EH (cell line): ENCODE measurements at regions not wholly inside any gene's neighbourhood (a gene's known extent, or its start where the extent isn't known, plus 50 kb on each side); places are given as distances from the start of the nearest gene placed in this dataset.
"Not testable (repeated sequence)": the region's sequence is repeated elsewhere in the genome, so short reads cannot be mapped to it uniquely, and the experiment has no call there.

Source experiments
- DNase-seq: peaks from one replicate; pipeline ENCODE4 v3.0.0-alpha.2; 2015; ENCODE audit warnings: low read depth

- no peak for DNase-seq
Observed at GRCh38 chrX:104376937-104377336, 122.2 kb upstream of the ESX1 start.

GRCh38 chrX:104372547-104372946 lies 117.8 kb upstream of the ESX1 start:
- no peak for DNase-seq

DNA sequence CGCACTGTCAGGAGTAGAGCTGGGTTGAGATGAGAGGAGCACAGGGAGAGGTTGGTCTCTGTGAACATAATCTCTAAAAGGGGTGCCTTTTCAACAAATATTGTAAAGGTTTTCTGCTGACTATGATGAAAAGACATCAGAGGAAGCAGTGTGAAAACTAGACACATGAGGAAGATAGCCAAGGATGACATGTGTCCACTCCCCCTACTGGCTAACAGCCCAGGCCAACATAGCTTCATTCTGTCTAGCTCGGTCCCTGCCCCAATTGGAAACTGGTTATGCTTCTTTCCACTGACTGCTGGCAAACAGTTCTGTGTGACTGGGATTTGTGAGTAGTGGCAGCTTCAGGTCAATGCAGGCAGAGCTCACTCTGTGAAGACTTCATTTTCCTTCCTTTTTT lies 115.4 kb upstream of the ESX1 start:
- DNase-seq, result peak; percentile 21

DNA sequence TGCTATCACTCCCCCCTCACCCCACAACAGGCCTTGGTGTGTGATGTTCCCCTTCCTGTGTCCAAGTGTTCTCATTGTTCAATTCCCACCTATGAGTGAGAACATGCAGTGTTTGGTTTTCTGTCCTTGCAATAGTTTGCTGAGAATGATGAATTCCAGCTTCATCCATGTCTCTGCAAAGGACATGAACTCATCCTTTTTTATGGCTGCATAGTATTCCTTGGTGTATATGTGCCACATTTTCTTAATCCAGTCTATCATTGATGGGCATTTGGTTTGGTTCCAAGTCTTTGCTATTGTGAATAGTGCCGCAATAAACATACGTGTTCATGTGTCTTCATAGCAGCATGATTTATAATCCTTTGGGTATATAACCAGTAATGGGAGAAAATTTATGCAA lies 106.0 kb upstream of the ESX1 start:
- not testable (repeated sequence) for DNase-seq

GRCh38 chrX:104359124-104359523 lies 104.4 kb upstream of the ESX1 start:
- DNase-seq, result no peak

GRCh38 chrX:104351173-104351769 lies 96.5 kb upstream of the ESX1 start:
- DNase-seq, result peak; percentile 83

- DNase-seq, result no peak
Observed at GRCh38 chrX:104347860-104348259, 93.1 kb upstream of the ESX1 start.

GRCh38 chrX:104343428-104344129 lies 88.8 kb upstream of the ESX1 start:
- peak; percentile 78 for DNase-seq

GRCh38 chrX:104342065-104342464 lies 87.3 kb upstream of the ESX1 start:
- no peak for DNase-seq

DNA sequence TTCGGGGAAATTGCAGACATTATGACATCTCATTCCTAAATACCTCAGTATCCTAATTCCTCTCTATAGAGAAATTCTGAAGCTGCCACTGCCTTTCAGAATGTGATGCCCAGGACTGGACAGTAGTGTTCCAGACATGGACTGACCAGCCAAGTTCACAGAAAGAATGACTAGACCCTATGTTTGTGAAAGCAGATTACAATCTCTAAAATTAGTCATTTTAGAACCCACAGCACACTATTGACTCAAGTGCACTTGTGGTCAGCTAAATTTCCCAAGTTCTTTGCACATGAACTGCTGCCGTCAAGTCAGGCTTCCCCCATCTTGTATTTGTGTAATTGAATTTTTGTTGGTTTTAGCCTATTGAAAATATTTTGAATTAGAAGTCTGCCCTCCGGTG lies 81.0 kb upstream of the ESX1 start:
- DNase-seq, result peak; percentile 93

GRCh38 chrX:104334971-104335370 lies 80.2 kb upstream of the ESX1 start:
- DNase-seq, result peak; percentile 36

DNA sequence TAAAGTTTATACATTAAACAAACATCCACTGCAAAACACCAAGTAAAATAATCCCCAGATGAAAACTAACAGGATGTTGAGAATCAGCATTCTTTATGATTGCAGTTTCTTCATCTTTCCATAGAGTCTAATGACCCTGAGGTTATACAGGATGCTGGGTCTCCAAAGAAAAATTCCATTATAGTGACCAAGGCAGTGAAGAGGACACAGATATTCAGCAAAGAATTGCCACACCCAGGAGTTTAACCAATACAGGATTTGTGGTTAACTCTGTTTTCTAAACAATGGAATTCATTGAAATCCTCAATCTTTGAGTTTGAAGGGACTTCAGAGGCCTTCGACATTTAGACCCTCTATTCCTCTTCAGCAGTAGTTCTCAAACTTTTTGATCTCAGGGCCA lies 76.2 kb upstream of the ESX1 start:
- DNase-seq, result peak; percentile 83

- no peak for DNase-seq
Observed at GRCh38 chrX:104329731-104330130, 75.0 kb upstream of the ESX1 start.

GRCh38 chrX:104325213-104325585 lies 70.5 kb upstream of the ESX1 start:
- peak; percentile 37 for DNase-seq

DNA sequence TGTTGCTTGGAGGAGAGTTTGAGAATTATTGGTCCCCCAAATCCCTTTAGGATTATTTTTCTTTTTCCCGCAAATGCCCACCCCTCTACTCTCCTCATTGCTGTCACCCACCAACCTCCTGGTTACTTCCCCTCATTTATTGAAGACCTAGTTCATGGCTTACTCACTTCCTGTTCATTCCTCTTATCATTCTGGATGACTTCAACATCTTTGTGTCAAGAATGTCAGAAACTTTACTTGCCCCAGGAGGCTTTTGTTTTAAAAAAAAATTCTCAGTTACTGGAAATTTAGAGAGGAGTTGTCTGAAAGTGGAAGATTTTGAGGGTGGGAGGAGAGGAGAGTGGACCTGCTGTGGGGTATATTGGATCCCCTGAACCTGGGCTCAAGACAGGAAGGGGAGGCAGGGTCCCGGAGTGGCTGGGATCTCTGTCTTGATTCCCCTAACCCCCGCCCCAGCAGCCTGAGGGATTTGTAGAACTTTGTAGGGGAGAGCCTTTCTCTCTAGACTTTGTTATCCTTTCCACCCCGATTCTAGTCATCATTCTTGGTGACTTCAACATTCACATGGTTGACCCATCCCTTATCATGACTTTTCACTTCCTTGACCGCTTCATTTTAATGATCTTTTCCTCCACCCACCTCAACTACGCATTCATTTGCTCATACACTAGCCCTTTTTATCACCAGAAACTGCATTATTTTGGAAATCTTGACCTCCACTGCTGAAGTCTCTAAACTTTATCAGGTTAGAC lies 69.9 kb upstream of the ESX1 start:
- DNase-seq, result peak; percentile 30

GRCh38 chrX:104319346-104319745 lies 64.6 kb upstream of the ESX1 start:
- no peak for DNase-seq

DNA sequence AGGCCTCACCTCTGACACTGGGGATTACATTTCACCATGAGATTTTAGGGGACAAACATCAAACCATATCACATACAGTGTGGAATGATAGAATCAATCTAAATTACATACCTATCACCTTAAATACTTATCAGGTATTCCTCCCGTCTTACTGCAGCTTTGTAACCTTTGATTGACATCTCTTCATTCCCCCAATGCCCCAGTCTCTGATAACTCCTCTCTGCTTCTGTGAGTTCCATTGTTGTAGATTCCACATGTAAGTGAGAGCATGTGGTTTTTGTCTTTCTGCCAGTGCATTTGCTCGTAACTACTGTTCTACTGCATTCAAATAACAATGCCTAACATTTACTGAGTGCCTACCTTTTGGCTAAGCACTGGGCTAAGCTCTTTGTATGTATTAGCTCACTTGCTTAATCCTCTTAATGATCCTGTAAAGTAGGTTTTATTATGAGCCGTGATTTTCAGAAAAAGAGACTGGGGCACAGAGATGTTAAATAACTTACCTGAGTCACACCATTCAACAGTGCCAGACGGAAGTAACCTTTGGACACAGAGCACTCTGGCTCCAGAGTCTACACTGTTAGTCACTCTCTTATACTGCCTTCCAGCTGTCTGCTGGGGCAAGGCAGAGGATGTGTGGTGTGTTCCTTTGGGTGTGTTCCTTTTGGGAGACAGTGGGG lies 63.7 kb upstream of the ESX1 start:
- DNase-seq, result peak; percentile 42

GRCh38 chrX:104316739-104317138 lies 62.0 kb upstream of the ESX1 start:
- no peak for DNase-seq

DNA sequence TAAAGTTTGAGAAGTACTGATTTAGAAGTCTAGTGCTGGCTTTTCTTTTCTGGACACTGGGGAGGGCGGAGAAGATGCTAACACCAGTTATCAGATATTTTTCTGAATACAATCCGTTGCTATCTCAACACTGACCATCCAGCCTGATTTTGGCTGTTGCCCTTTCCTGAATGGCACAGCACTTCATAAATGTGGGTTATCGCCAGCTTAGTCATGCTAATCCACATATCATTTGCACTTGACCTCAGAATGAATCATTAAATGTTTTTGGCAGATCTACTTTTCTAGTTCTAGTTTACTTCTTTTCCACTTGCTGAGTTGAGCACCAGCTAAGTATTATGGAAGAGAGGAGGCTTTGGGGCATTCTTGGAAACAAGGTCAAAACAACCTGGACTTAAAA lies 60.8 kb upstream of the ESX1 start:
- DNase-seq, result peak; percentile 68

GRCh38 chrX:104310657-104311254 lies 56.0 kb upstream of the ESX1 start:
- DNase-seq, result no peak

GRCh38 chrX:104310090-104310489 lies 55.4 kb upstream of the ESX1 start:
- peak; percentile 55 for DNase-seq

DNA sequence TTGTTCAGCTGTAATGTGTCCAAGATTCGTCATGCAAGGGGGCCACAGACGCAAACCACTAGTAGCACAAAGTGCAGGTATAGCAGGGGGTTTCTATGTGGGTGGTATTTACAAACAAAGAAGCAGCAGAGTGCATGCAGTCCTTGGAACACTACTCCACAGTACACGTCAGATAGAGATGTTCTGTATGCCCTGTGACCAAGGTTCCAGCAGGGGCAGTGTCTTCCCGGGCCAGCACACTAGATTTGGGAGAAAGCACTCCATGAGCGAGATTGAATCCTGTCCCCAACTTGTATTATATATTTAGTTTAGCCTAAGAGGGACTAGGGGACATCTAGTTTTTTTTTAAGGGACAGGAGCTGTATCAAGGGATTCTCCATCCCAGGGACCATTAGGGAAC lies 54.4 kb upstream of the ESX1 start:
- no peak for DNase-seq
